NAMALWA (cell line): ENCODE measurements at regions not wholly inside any gene's neighbourhood (a gene's known extent, or its start where the extent isn't known, plus 50 kb on each side); places are given as distances from the start of the nearest gene placed in this dataset.

ENCODE experiments used
- DNase-seq: peaks from one replicate; pipeline ENCODE4 v3.0.0-alpha.2; 2015; ENCODE audit warnings: low spot score

DNA sequence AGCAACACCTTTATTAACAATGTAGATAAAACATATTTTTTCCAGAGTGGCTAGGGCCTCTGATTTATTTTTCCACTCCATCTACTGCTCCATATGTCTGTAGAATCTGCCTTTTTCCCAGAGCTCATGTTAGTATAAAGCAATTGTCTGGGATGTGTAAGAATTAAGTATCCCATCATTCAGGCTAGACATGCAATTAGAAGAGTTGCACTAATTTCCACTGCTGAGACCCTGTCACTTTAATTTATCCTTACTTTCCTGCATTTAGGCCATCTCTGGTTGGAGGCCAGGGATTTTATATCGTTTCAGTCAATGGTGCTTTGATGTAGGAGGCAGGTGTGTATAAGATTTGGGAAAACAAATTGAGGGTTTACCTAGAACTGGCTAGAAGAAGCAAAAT, 286.1 kb upstream of the POU3F2 start:
- no peak for DNase-seq

- DNase-seq = no peak
These were observed 274.0 kb upstream of the POU3F2 start for GRCh38 chr6:98560418-98560817.

- no peak for DNase-seq
These were observed 273.5 kb upstream of the POU3F2 start for GRCh38 chr6:98560841-98561240.

DNA sequence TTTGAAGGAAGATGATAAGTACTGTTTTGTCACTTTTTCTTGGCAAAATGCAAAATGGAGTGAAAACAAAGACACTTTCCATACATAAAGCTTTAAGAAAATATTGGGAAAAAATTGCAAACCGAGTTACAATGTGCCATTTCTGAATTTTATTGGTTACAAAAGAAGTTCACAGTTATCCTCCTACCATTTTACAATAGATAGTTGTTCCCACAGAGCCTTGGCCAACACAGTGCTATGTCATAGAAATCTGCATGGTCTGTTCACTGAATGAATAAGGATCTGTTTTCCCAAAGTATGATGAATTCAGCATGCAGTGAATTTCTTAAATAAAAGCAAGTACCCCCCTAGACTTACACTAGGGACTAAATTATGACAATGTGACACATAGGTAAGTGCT, 268.2 kb upstream of the POU3F2 start:
- DNase-seq = no peak

GRCh38 chr6:98572579-98572978, 261.8 kb upstream of the POU3F2 start:
- no peak for DNase-seq

DNA sequence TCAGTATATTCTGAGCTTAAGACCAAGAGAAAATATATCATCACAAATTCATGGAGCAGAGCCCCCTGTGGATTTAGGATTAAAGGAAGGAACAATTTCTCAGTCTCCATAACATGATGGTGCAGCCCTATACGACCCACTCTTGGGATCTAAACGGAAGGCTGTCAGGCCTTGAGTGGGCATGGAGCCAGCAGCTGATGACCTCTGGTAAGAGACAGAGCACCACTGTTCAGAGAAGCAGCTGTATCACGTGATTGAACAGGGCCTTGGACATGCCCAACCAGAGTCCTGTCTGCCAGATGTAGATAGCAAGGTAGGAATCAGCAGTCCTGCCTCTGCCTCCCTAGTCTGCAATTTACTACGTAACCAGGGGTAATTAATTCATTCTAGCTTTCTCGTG, 259.4 kb upstream of the POU3F2 start:
- DNase-seq = no peak

- no peak for DNase-seq
These were observed 257.6 kb upstream of the POU3F2 start for GRCh38 chr6:98576791-98577190.

DNA sequence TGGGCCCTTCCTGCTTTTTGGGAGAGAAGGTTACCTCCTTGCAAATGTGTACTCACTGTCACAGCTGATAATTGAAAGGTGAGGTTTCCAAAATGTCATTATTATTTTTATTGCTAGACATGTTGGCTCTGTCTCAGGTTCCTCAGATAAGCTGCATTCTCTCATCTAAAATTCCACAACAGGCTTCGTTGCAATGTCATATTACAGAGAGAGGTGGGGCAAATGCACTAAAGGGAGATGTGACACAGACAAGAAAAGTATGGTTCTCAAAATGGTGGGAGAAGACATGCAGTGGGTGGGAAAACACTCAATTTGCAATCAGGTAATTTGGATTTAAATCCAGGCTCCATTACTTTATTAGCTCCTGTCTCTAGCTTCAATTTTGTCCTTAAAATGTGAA, 256.4 kb upstream of the POU3F2 start:
- DNase-seq = no peak

- DNase-seq = no peak
These were observed 255.3 kb upstream of the POU3F2 start for GRCh38 chr6:98579079-98579478.

- DNase-seq = no peak
These were observed 254.4 kb upstream of the POU3F2 start for GRCh38 chr6:98579941-98580340.

- no peak for DNase-seq
These were observed 252.7 kb upstream of the POU3F2 start for GRCh38 chr6:98581705-98582104.

- no peak for DNase-seq
These were observed 250.9 kb upstream of the POU3F2 start for GRCh38 chr6:98583506-98583905.

- no peak for DNase-seq
These were observed 248.2 kb upstream of the POU3F2 start for GRCh38 chr6:98586163-98586562.

DNA sequence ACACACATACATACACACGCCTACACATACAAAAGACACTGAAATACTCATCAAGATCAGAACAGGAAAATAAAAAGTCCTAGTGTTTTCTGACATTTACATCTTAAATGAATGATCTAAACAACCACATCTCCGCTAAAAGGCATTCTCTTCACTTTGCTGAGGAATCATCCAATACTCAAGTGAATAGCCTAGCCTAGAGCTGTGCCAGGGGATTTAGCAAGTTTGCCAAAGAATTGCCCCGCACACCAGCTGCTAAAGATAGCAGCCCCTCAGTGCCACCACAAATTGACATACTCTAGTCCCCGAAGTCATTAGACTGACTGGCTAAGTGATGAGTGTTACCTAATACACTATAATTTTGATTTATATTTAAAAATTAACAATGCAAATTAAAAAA, 246.8 kb upstream of the POU3F2 start:
- no peak for DNase-seq

GRCh38 chr6:98589536-98589935, 244.8 kb upstream of the POU3F2 start:
- no peak for DNase-seq

DNA sequence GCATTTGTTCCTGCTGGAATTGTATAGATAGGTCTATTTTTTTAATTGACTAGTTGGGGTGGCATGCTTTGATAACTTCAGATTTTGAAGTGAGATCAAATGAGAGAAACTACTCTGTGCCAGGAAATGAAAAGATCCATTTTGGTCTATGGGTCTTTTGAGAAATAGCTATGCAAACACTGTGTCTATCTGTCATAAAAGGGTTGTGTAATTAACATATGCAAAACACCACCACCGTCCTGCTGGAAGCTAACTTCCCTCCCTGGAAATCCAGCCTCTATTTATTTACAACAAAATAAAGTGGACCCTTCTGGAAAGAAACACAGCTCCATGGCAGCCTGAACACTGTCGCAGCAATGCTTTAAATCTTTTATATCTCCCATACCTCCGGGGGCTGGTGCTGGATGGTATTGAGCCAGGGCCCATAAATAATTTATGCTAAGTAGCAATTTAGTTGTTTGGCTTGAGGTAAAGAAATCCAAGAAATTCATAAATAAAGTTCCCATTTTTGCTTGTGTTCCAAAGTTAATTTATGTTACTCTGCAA, 244.2 kb upstream of the POU3F2 start:
- no peak for DNase-seq

DNA sequence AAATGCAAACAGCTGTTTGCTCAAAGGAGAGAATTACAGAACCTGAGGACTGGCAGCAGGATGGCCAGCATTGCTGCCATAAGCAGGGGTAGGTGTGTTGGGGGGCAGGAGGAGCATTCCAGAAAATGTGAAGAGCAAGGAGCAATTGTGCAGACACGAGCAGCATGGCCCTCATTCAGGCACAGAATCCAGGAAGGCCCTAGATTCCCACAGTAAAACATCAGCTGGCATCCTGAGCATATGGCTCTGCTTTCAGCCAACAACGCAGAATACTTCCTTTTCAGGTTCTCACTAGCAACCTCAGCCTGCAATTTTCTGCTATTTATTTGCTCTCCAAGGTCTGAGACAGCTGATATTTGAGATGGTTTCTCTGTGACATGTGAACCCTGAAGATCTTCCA, 243.4 kb upstream of the POU3F2 start:
- DNase-seq = no peak

GRCh38 chr6:98593676-98594075, 240.7 kb upstream of the POU3F2 start:
- no peak for DNase-seq

DNA sequence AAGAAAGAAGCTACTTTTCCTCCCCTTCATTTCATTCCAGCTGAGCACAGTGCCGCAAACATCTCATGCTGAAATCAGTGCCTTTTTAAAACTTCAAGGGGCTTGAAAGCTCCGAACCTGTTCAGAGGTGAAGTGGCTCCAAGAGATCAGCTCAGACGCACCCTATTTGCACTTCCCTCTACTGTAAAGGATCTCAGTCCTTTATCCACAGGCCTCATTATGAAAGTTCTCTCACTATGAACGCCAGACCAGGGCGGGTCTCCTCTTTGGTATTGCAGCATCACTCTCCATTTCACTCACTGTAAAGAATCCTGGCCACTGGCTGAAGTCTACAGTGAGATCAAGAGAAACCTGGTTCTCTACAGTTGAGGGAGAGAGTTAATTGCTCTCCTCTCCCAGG, 232.7 kb upstream of the POU3F2 start:
- no peak for DNase-seq

DNA sequence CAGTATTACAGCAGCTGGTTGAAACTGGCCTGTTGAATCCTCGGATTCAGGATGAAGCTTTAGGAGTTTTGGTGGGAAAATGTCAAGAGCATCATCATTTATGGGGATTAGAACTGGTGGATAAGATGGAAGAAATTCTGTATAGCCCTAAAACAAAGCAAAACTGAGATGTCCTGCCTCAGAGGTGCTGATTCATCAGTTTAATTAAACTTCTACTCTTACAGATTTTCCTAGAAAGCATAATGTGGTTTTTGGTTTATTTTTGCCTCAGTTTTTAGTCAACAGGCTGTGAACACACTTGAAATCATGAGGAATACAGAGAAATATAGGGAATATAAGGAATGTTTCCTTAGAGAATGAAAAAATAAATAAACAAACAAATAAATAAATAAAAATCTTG, 228.7 kb upstream of the POU3F2 start:
- DNase-seq = no peak

- DNase-seq = no peak
These were observed 207.1 kb upstream of the POU3F2 start for GRCh38 chr6:98627129-98627775.

GRCh38 chr6:98633886-98634285, 200.5 kb upstream of the POU3F2 start:
- no peak for DNase-seq

DNA sequence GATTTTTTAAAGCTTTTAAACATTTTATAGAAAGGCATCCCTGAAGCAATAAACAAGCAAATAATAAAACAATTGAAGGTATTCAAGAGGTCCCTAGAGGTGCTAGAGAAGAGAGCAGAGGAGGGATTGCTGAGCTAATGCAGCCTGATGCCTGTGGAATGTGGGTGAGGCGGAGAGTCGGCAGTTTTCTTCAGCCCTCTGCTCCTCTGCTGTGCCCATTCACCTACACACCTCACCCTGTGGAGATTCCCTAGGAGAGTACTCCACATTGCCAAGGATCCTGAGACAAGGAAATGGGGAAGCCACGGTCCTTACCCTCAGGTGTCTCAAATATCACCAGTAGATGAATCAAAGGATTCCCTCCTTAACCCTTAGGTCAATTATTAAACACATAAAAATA, 199.8 kb upstream of the POU3F2 start:
- no peak for DNase-seq

GRCh38 chr6:98635191-98635590, 199.2 kb upstream of the POU3F2 start:
- no peak for DNase-seq

DNA sequence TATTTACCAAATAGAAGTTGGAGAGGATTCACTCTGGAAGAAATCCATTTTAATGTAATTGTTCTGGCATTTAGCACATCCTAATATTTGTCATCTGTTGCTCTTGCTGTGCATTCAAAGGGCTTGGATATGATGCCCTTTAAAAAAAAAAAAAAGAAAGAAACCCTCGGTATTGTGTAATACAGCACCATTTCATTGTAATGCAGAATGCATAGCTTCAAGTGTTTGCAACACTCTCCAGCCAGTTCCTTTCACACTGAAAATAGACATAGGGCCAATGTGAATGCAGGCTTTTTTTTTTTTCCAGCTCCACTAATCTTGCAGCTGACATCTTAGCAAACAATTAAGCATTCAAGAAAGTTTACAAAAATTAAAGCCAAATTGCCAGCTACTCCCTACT, 197.4 kb upstream of the POU3F2 start:
- DNase-seq = no peak
